Thoracic aorta (tissue), 2 donors: ENCODE measurements at regions not wholly inside any gene's neighbourhood (a gene's known extent, or its start where the extent isn't known, plus 50 kb on each side); places are given as distances from the start of the nearest gene placed in this dataset.

Source experiments
- ATAC-seq: fragments of 150-250 bp; one replicate; pipeline ENCODE4 v1.8.0; 2017; ENCODE audit warnings: low read depth; ENCODE audit not compliant: insufficient number of reproducible peaks, low FRiP score
- DNase-seq: peaks from one replicate; pipeline ENCODE4 v3.0.0-alpha.2; 2020; ENCODE audit warnings: low spot score
- H3K27ac ChIP-seq, 2 donors: fragments of 200-600 bp; sonication (generic); 1 replicate in 1 of 2; 2 replicates in 1 of 2; pipeline ENCODE4 v1.5.1; 2016; ENCODE audit warnings: mild to moderate bottlenecking in 2 of 2, moderate library complexity in 2 of 2
- H3K27me3 ChIP-seq: fragments of 200-600 bp; sonication (generic); replicated peaks from 2 replicates; pipeline ENCODE4 v1.6.0; 2016; ENCODE audit warnings: mild to moderate bottlenecking; ENCODE audit not compliant: insufficient read depth
- H3K36me3 ChIP-seq: fragments of 200-600 bp; sonication (generic); one replicate; pipeline ENCODE4 v1.5.1; 2016
- H3K4me1 ChIP-seq, 2 donors: fragments of 200-600 bp; sonication (generic); 1 replicate in 1 of 2; 2 replicates in 1 of 2; pipeline versions ENCODE4 v1.5.1 to v1.6.0; 2016; ENCODE audit warnings: low read depth in 2 of 2, mild to moderate bottlenecking in 1 of 2; ENCODE audit not compliant: control insufficient read depth in 1 of 2
- H3K4me3 ChIP-seq: fragments of 200-600 bp; sonication (generic); 2 replicates; pipeline ENCODE4 v1.5.1; 2016; ENCODE audit warnings: mild to moderate bottlenecking
- H3K9me3 ChIP-seq: fragments of 200-600 bp; sonication (generic); 2 replicates; pipeline ENCODE4 v1.5.1; 2016
- CTCF ChIP-seq: fragments of 200-600 bp; sonication (generic); IDR thresholded peaks from one replicate; pipeline ENCODE4 v1.5.1; 2019; ENCODE audit warnings: antibody characterized with exemption

GRCh38 chr18:34482204-34482603 lies 227.9 kb upstream of the DTNA start:
- Histone ChIP-seq H3K4me3 (no peak overlapping the region), H3K27ac (no peak overlapping the region), H3K4me1 (no peaks in the 10 kb centered on the region), H3K9me3 (no peaks in the 10 kb centered on the region), H3K36me3 (no peaks in the 10 kb centered on the region), H3K27me3 (no peaks in the 10 kb centered on the region)
- ATAC-seq (no peak), DNase-seq (no peak)
- no peak for TF ChIP-seq CTCF

- Histone ChIP-seq H3K4me1 (no peaks in the 10 kb centered on the region), H3K36me3 (no peaks in the 10 kb centered on the region), H3K9me3 (no peaks in the 10 kb centered on the region), H3K27me3 (no peaks in the 10 kb centered on the region), H3K4me3 (no peak overlapping the region), H3K27ac (no peak overlapping the region)
- TF ChIP-seq CTCF: no peak
- DNase-seq (no peak), ATAC-seq (no peak)
Measured at GRCh38 chr18:34483198-34483597, 226.9 kb upstream of the DTNA start.

GRCh38 chr18:34491719-34492118 lies 218.4 kb upstream of the DTNA start:
- Histone ChIP-seq H3K4me3 (no peak overlapping the region), H3K36me3 (no peaks in the 10 kb centered on the region), H3K27me3 (no peaks in the 10 kb centered on the region), H3K9me3 (no peaks in the 10 kb centered on the region), H3K27ac (no peak overlapping the region), H3K4me1 (peaks cover 0 to 26% of the 10 kb centered on the region in 2 donors)
- ATAC-seq (no peak), DNase-seq (no peak)
- TF ChIP-seq CTCF: no peak

GRCh38 chr18:34492652-34493051 lies 217.4 kb upstream of the DTNA start:
- H3K4me3 ChIP-seq: peak overlapping the region; percentile 85
- peaks cover 0 to 30% of the 10 kb centered on the region in 2 donors for H3K4me1 ChIP-seq
- no peaks in the 10 kb centered on the region for H3K27me3 ChIP-seq
- DNase-seq (no peak), ATAC-seq (no peak)
- no peaks in the 10 kb centered on the region for H3K9me3 ChIP-seq
- no peaks in the 10 kb centered on the region for H3K36me3 ChIP-seq
- peak overlapping the region; percentile 70 to 74 for H3K27ac ChIP-seq
- TF ChIP-seq CTCF: no peak

GRCh38 chr18:34493099-34493544 lies 217.0 kb upstream of the DTNA start:
- H3K9me3 ChIP-seq: no peaks in the 10 kb centered on the region
- peak overlapping the region; percentile 70 to 74 for H3K27ac ChIP-seq
- peak; percentile 69 for DNase-seq
- peak; percentile 90 for ATAC-seq
- no peaks in the 10 kb centered on the region for H3K27me3 ChIP-seq
- peak overlapping the region; percentile 85 for H3K4me3 ChIP-seq
- no peak for TF ChIP-seq CTCF
- no peaks in the 10 kb centered on the region for H3K36me3 ChIP-seq
- H3K4me1 ChIP-seq: peaks cover 0 to 30% of the 10 kb centered on the region in 2 donors
